ENCODE measurements at regions not wholly inside any gene's neighbourhood (a gene's known extent, or its start where the extent isn't known, plus 50 kb on each side); places are given as distances from the start of the nearest gene placed in this dataset.

GRCh38 chr7:106169821-106170610 is 57.9 kb upstream of the SYPL1 start (continued):
- TF ChIP-seq CHD1 (IDR thresholded peaks at IDR 0.05; ENCODE audit: low read depth, low read length) (no peak), CTCF (IDR thresholded peaks at IDR 0.05; ENCODE audit: control extremely low read depth in 1 of 3, insufficient read depth in 1 of 3, low read depth in 1 of 3, low read length in 3 of 3) (no peak), SUZ12 (IDR thresholded peaks at IDR 0.05; ENCODE audit: low read length) (no peak), RFX5 (IDR thresholded peaks at IDR 0.05; ENCODE audit: borderline replicate concordance, low read depth, low read length) (no peak)

Measured in H1 (cell line).